OCI-LY7 (cell line): ENCODE measurements at regions not wholly inside any gene's neighbourhood (a gene's known extent, or its start where the extent isn't known, plus 50 kb on each side); places are given as distances from the start of the nearest gene placed in this dataset.

Source experiments
- BruUV-seq: library from RNA; stranded (reverse); fragments of 400-500 nt; replicated peaks from 2 replicates; lab custom pipeline; 2021; lab: Mats Ljungman, UMichigan
- CTCF ChIA-PET: fragments of 300-600 bp; sonication (Branson Sonifier 250); formaldehyde crosslinking; loops from one replicate; lab custom pipeline; 2022; ENCODE audit warnings: antibody characterized with exemption; ENCODE audit not compliant: unreplicated experiment; lab: Charles Lee
- POLR2A ChIA-PET: fragments of 300-600 bp; sonication (Branson Sonifier 250); formaldehyde crosslinking; loops from one replicate; lab custom pipeline; 2022; ENCODE audit warnings: antibody characterized with exemption; lab: Charles Lee
- DNase-seq: peaks from one replicate; pipeline ENCODE4 v3.0.0-alpha.2; 2015; ENCODE audit warnings: low spot score
- H2AFZ ChIP-seq: fragments of 200-600 bp; sonication (generic), shearing (Covaris generic); 2 replicates; pipeline ENCODE4 v1.6.1; 2014; ENCODE audit warnings: mild to moderate bottlenecking, antibody characterized with exemption, low read length, moderate library complexity
- H3K27ac ChIP-seq: fragments of 200-600 bp; sonication (generic); 2 replicates; pipeline ENCODE4 v1.5.1; 2014; ENCODE audit warnings: mixed run types, low read depth, mild to moderate bottlenecking, moderate library complexity, low read length, inconsistent platforms; ENCODE audit not compliant: poor library complexity, severe bottlenecking
- H3K36me3 ChIP-seq: fragments of 200-600 bp; sonication (generic); 2 replicates; pipeline ENCODE4 v1.6.1; 2014; ENCODE audit warnings: mild to moderate bottlenecking, antibody characterized with exemption, low read length, moderate library complexity, mixed read lengths; ENCODE audit not compliant: insufficient read depth
- H3K4me1 ChIP-seq: fragments of 200-600 bp; sonication (generic); 2 replicates; pipeline ENCODE4 v1.5.1; 2014; ENCODE audit warnings: mild to moderate bottlenecking, low read length; ENCODE audit not compliant: insufficient read depth, poor library complexity, severe bottlenecking
- H3K4me2 ChIP-seq: fragments of 200-600 bp; sonication (generic); 2 replicates; pipeline ENCODE4 v1.6.1; 2014; ENCODE audit warnings: mild to moderate bottlenecking, low read length
- H3K4me3 ChIP-seq: fragments of 200-600 bp; sonication (generic); 2 replicates; pipeline ENCODE4 v1.5.1; 2014; ENCODE audit warnings: mild to moderate bottlenecking, low read depth, low read length; ENCODE audit not compliant: poor library complexity, severe bottlenecking
- H3K79me2 ChIP-seq: fragments of 200-600 bp; sonication (generic); 2 replicates; pipeline ENCODE4 v1.6.1; 2016; ENCODE audit warnings: low read depth, mild to moderate bottlenecking, low read length, moderate library complexity, mixed read lengths; ENCODE audit not compliant: insufficient read depth
- H3K9me2 ChIP-seq: fragments of 200-600 bp; sonication (generic); 2 replicates; pipeline ENCODE4 v1.6.1; 2016; ENCODE audit warnings: mild to moderate bottlenecking, low read length, mixed read lengths; ENCODE audit not compliant: insufficient read depth
- H3K9me3 ChIP-seq: fragments of 200-600 bp; sonication (generic); 2 replicates; pipeline ENCODE4 v1.6.1; 2014; ENCODE audit warnings: mild to moderate bottlenecking, mixed run types, low read length, mixed read lengths
- H4K20me1 ChIP-seq: fragments of 200-600 bp; sonication (generic); 2 replicates; pipeline ENCODE4 v1.6.1; 2014; ENCODE audit warnings: mild to moderate bottlenecking, antibody characterized with exemption, low read length, moderate library complexity, mixed read lengths; ENCODE audit not compliant: insufficient read depth
- CTCF ChIP-seq: fragments of 200-600 bp; sonication (generic); conservative IDR thresholded peaks from 2 replicates; pipeline ENCODE4 v1.5.1; 2014; ENCODE audit warnings: mild to moderate bottlenecking, antibody characterized with exemption, low read length, moderate library complexity, mixed read lengths
- EZH2phosphoT487 ChIP-seq: fragments of 200-600 bp; sonication (generic); IDR thresholded peaks from 2 replicates; pipeline ENCODE4 v1.6.1; 2018; ENCODE audit warnings: low read depth, borderline replicate concordance, mild to moderate bottlenecking, mixed run types, antibody characterized with exemption, low read length, moderate library complexity, mixed read lengths
- intact Hi-C: fragments of 100-400 bp; cut with micrococcal nuclease; formaldehyde crosslinking; loops from one replicate; pipeline ENCODE4 v1.10.0; 2022; ENCODE audit not compliant: unreplicated experiment

- no peaks in the 10 kb centered on the region for H3K9me2 ChIP-seq
- intact Hi-C loops: no loop called here
- no peak overlapping the region for H3K4me2 ChIP-seq
- H3K4me3 ChIP-seq: no peak overlapping the region
- H3K36me3 ChIP-seq: no peaks in the 10 kb centered on the region
- BruUV-seq: no TSS peak
- H3K4me1 ChIP-seq: peaks cover 3% of the 10 kb centered on the region
- no peaks in the 10 kb centered on the region for H4K20me1 ChIP-seq
- POLR2A ChIA-PET: no interaction called here
- no peak for TF ChIP-seq CTCF
- no peak for TF ChIP-seq EZH2phosphoT487
- H2AFZ ChIP-seq: no peak overlapping the region
- no peak overlapping the region for H3K27ac ChIP-seq
- no peaks in the 10 kb centered on the region for H3K79me2 ChIP-seq
- CTCF ChIA-PET: no interaction called here
- DNase-seq: no peak
- no peaks in the 10 kb centered on the region for H3K9me3 ChIP-seq
Measured at GRCh38 chr12:116365606-116366455, 88.3 kb upstream of the MED13L start.

GRCh38 chr12:116366456-116366776 lies 88.9 kb upstream of the MED13L start:
- no peak overlapping the region for H3K27ac ChIP-seq
- no peak overlapping the region for H3K4me3 ChIP-seq
- no peaks in the 10 kb centered on the region for H3K79me2 ChIP-seq
- no peaks in the 10 kb centered on the region for H3K4me1 ChIP-seq
- ChIA-PET POLR2A (no interaction called here), CTCF (no interaction called here)
- no peak overlapping the region for H2AFZ ChIP-seq
- BruUV-seq: no TSS peak
- intact Hi-C loops: no loop called here
- no peak for DNase-seq
- no peak for TF ChIP-seq CTCF
- no peaks in the 10 kb centered on the region for H3K36me3 ChIP-seq
- H3K9me2 ChIP-seq: no peaks in the 10 kb centered on the region
- H4K20me1 ChIP-seq: no peaks in the 10 kb centered on the region
- H3K4me2 ChIP-seq: no peak overlapping the region
- H3K9me3 ChIP-seq: no peaks in the 10 kb centered on the region

GRCh38 chr12:116366824-116367223 lies 89.3 kb upstream of the MED13L start:
- H3K36me3 ChIP-seq: no peaks in the 10 kb centered on the region
- no peak for TF ChIP-seq EZH2phosphoT487
- TF ChIP-seq CTCF: no peak
- H3K4me3 ChIP-seq: no peak overlapping the region
- H2AFZ ChIP-seq: no peak overlapping the region
- POLR2A ChIA-PET: no interaction called here
- no TSS peak for BruUV-seq
- no peaks in the 10 kb centered on the region for H3K9me2 ChIP-seq
- H3K9me3 ChIP-seq: no peaks in the 10 kb centered on the region
- intact Hi-C loops: no loop called here
- H3K4me2 ChIP-seq: no peak overlapping the region
- H4K20me1 ChIP-seq: no peaks in the 10 kb centered on the region
- no peaks in the 10 kb centered on the region for H3K79me2 ChIP-seq
- no peak overlapping the region for H3K27ac ChIP-seq
- H3K4me1 ChIP-seq: no peaks in the 10 kb centered on the region
- no peak for DNase-seq
- CTCF ChIA-PET: no interaction called here
